UCSD-AML1 (cell line): ENCODE measurements at regions not wholly inside any gene's neighbourhood (a gene's known extent, or its start where the extent isn't known, plus 50 kb on each side); places are given as distances from the start of the nearest gene placed in this dataset.

Source experiments
- DNase-seq: peaks from one replicate; lab custom pipeline; 2025; ENCODE audit not compliant: unreplicated experiment; lab: John Stamatoyannopoulos, UW

DNA sequence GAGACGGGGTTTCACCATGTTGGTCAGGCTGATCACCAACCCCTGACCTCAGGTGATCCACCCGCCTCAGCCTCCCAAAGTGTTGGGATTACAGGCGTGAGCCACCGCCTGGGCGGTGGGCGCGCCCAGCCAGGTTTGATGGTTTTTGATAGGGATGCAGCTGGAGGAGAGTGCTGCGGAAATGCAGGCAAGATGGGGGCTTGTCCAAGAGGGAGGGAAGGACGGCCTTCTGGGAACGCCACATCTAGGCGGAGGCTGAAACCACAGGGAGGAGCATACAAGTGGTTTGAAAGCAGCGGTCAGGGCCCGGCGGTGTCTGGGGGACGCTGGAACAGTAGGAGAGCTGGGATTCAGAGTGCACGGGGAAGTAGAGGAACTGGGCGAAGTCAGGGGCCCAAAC lies 134.6 kb downstream of the VRK1 start:
- no peak for DNase-seq

DNA sequence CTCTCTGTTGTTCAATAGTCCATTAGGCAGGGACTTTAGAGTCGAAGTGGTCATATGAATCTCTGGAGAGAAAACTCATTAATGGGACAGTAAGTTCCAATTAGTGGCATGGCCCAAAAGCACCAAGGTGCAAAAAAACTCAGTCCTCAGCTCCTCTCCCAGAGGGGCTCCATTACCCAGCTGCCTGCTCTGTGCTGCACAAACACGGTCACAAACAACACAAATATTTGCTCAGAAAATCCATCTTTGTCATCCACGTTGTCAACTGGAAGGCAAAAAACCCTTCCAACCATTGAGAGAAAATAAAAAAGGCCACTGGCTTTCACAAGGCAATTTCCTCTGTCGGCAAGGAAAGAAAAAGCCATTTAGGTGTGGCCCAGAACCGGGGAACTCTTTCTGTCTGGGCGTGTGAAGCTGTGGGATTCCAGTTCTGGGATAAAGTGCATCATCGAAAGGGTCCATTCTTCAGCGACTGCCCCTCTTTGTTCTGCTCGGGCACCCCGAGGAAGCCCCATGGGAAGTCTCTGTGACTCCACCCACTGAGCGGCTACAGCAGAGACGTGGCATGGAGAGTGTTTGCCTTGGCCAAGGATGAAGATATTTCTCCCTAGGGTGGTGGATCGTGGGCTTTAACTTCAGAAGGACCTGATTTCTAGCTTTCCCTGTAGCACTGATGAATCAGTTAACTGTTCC lies 137.6 kb downstream of the VRK1 start:
- no peak for DNase-seq

DNA sequence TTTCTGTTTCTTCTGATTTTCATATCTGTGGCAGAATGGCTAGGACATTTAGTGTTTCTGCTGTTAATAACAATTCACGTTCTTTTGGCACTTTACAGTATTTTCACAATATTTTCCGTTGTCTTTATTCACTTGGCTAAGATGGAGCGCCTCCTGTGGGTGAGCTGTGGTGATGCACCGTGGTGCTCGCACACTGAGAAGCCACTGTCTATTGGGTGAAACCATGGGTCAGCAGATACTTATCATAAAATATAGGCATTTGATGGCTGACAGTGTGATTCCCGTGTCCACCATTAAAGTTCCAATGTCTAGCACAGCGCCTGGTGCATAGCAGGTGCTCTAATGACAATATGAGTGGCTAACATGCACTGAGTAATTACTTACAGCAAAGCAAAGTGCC lies 141.8 kb downstream of the VRK1 start:
- DNase-seq: peak; percentile 30

DNA sequence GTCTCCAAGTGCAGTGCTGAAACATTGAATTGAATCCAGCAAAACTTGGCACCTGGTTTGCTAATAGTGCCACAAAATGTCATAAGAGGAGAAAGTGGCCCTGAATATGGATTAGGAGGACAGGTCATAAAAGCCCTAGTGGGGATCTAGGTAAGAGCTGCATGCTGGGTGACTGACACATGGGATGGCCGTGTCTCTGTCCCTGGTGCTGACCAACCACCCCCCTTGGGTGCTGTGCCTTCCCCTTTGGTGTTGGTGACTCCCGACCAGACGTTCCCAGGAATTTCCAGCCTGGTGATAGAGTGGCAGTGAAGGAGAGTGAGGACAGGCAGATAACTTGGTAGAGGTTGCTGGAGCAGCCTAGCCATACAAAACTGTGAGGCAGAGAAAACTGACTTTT lies 142.8 kb downstream of the VRK1 start:
- no peak for DNase-seq

DNA sequence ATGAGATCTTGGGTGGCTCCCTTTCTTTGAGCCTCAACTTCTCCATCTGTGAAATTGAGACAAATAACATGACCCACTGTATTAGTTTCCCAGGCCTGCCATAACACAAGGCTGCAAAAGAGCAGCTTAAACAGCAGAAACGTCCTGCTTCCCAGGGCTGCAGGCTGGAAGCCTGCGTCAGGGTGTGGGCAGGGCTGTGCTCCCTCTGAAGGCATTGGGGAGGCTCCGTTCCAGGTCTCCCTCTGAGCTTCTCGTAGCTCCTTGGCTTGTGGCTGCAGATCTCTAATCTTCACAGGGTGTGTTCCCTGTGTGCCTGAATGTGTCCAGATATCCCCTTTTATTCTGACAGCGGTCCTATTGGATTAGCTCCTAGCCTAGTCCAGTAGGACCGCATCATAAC lies 147.1 kb downstream of the VRK1 start:
- no peak for DNase-seq

DNA sequence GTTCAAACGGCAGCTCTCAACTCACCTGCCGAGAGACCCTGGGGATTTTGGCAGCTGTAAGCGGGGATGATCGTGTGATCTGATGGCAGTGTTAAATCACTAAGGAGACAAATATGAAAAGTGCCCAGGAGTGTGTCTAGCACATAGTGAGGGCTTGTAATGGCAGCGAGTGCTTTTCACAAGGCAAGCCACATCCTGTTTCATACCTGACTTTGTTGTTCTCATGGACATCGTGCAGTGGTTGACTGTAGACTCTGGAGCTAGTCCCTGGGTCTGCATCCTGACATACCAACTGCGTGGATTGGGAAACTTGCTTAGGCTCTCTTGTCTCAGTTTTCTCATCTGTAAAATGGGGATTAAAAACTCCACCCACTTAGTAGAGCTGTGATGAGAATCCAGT lies 148.5 kb downstream of the VRK1 start:
- DNase-seq: no peak

DNA sequence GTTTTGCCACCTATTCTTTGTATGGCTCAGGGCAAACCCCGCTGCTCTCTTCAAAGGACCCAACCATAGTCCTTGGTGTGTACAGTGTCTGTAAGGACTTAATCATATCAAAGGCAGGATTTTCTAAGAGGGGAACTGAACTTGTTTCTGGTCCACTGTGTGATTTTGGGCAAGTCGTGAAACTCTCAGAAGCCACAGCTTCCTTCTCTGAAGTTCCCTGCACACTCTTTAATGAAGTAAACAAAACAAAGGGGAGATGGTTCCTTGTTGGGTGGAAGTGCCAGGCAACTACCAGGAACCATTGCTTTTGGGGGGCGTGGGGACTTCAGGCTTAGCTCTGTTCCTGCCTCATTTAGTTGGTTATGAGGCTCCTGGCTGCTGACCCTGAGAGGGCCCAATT lies 152.4 kb downstream of the VRK1 start:
- no peak for DNase-seq

DNA sequence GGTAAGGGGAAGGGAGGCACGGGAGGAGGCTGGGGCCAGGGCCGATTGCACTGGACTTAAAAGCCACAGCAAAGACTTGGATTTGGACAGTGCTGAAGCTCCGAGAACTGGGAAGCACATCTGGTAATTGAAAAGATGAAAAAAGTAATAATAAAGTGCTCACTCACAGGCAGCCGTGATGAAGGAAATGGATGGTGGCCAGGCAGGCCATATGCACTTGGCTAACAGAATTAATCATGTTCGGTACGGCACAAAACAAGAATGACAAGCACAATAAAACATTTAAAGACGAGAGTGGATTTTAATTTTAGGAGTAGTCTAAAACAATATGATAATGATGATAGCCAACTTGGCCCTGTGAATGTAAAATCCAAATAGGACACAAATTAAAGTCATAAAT lies 154.3 kb downstream of the VRK1 start:
- DNase-seq: no peak

DNA sequence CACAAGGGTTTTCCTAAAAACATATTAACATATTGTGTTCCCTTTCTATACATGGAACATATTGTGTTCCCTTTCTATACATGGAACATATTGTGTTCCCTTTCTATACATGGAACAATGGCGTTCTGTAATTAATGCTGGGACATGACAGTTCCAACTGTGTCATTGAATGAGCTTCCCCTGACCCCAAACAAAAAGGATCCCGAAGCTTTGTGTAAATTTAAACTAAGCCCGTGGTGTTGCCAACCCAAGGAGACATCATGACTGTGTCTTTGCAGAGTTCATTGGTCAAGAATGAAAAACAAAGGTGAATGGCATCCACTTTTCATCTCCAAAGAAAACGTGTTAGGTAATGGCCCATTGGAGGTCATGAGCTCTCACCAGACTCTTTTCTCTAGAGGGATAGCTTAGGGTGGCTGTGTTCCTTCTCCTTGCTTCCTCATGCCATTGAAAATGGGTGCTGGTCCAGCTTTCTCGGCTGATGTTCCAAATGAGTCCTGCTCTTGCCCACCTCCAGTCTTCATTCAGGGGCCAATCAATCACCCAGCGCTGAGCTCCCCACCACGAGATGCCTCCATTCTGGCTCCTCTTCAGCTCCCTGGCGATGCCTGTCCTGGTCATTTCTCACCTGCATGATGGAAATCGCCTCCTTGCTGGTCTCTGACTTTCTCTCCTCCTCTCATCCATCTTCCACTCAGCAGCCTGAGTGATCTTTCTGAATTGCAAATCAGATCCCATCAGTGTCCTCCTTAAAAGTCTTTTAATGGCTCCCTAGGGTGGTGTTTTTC lies 156.1 kb downstream of the VRK1 start:
- DNase-seq: no peak

DNA sequence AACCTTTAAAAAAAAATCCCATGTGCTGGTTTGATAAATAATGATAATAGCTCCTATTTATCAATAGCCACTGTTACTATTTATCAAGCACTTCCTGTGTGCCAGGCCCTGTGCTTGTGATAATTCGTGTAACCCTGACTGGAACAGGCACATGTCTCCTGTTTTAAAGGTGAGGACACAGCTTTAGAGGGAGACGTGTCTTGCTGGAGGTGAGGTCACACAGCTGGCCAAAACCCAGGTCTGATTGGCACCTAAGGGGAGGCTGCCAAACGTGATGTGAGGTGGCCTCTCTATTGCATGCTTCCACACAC lies 156.6 kb downstream of the VRK1 start:
- DNase-seq: no peak

DNA sequence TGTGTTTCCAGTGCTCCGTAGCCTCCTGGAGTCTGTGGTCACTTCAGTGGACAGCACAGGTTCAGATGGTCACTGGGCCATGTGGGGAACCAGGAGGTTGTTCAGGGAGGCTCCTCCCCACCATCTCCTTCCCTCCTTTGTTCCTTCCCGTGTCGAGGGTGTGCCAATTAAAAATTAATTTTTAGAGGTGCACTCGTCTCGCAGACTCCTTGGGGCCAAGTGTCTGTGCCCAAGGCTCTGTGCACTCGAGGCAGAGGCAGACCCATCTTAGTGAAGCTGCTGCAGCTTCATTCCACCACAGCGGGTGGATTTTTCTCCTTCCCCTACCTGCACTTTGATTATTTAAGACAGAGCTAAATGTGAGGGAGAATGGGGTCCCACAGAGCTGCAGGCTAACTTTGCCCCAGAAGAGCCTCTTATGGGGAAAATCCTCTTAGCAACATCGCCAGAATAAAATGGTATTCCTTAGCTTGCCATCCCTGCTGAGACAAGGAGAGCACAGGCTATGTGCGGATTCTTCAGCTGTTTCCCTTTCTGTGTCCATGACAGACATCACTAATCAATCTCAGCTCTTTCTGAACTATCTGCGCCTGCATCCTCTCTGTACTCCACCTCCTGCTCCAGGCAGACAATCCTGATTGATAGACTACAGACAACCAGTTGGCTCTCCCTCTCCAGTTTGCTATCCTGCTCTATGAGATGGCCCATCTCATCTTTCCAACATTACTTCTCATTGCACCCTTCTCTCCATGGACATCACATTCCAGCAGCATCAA lies 159.5 kb downstream of the VRK1 start:
- DNase-seq: no peak

DNA sequence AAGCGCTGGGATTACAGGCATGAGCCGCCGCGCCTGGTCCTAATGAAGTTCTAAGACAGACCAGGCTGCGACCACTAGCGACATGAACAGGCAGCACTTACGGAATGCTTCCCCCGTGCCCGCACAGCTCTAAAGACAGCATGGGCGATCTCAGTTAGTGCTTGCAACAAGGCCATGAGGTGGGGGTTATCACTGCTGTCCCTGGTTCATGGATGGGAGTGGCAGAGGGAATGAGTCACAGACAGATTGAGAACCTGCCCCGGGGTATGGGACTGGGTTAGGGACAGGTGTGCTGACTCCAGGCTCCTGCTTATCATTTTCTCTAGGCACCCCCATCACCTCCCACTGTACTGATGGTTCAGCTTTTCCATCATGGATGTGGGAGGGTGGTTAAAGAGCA lies 160.9 kb downstream of the VRK1 start:
- no peak for DNase-seq

DNA sequence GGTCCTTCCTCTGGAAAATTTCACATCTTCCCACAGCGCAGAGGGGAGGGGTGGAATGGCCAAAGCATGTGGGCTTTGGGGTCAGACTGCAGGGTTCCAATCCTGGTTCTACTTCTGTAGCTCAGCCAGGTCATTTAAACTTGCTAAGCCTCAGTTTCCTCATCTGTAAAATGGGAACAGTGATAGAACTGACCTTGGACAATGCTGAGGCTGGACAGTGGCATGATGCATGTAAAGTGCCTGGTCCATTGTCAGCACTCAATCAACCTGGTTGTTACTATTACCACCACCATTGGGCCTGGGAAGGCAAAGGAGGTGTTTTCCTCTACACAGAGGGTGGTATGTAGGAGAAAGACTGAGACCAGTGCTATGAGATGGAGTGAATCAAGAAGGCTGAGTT lies 162.8 kb downstream of the VRK1 start:
- DNase-seq: no peak

DNA sequence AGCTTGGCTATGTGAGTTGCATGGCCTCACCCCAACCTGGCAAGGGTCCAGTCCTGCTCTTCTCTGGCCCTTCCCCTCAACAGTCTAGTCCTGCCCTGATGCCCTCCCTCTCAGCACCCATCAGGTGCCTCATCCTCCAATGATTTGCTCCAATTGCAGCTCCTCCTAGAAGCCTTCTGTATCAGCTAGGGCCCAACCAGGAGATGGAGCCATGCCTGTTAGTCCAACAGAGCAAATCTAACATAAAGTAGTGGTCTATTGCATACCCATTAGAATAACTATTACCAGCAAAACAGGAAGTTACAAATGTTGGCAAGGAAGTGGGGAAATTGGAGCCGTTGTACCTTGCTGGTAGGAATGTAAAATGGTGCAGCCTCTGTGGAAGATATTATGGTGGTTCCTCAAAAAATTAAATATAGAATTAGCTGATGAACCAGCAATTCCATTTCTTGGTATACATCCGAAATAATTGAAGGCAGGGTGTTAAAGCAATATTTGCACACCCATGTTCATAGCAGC lies 163.5 kb downstream of the VRK1 start:
- DNase-seq: no peak

DNA sequence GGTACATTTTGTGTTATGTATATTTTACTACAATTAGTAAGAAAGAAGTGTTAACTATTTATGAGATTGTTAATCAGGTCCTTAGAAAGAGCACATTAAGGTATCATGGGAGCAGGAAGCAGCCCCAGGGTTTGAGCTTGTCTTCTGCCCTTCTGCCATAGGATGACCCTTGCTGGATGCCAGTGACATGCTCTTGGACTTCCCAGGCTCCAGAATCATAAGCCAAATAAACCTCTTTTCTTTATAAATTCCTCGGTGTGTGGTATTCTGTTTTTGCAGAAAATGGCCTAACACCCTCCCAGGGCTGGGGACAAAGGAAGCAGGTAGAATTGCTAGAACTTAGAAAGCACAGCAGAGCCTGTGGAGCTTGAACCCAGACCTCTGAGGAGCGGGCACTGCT lies 164.7 kb downstream of the VRK1 start:
- DNase-seq: no peak

DNA sequence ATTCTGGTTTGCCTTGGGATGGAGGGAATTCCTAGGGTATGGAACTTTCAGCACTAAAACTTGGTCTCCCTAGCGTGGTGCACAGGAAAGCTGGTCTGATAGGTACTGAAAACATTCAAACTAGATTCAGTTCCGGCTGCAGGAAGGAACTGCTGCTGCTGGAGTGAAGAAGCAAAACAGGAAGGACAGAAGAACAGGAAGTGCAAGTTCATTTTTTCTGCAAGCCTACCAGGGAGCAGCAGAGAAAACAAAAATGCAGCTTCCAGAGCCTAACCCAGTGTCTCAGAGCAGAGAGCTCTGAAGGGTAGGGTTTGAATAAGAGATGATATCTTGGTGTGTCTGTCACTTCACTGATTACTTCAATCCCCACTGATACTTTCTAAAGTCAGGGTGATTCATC lies 165.2 kb downstream of the VRK1 start:
- no peak for DNase-seq

DNA sequence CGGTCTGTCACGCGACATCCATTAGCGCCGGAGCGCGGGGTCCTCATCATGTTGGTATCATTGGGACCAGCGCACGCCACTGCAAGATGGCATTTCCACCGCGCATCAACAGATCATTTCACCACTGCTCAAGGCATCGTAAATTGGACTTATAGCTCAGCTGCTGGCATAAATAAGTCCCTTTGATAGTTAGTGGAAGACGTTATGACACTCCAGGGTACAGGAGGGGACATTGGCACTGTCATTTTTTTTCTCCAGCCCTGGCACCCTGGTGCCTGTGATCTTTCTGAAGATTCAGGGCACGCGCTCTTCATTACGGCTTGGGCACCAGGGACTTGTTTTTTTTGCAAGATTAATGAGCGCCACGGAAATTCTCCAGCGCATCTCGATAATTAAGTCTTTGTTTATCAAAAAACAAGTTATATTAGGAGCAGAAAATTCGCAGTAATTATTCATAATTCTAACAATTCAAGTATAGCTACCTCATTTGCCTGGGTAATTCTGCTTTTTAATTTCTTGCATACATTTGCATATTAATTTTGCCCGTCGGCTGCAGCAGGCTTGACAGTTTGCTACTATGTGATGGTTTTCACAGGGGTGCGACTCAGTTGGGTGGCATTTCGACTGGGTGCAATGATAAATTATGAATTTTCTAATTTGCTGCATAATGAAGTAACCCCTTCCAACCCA lies 167.7 kb downstream of the VRK1 start:
- no peak for DNase-seq

DNA sequence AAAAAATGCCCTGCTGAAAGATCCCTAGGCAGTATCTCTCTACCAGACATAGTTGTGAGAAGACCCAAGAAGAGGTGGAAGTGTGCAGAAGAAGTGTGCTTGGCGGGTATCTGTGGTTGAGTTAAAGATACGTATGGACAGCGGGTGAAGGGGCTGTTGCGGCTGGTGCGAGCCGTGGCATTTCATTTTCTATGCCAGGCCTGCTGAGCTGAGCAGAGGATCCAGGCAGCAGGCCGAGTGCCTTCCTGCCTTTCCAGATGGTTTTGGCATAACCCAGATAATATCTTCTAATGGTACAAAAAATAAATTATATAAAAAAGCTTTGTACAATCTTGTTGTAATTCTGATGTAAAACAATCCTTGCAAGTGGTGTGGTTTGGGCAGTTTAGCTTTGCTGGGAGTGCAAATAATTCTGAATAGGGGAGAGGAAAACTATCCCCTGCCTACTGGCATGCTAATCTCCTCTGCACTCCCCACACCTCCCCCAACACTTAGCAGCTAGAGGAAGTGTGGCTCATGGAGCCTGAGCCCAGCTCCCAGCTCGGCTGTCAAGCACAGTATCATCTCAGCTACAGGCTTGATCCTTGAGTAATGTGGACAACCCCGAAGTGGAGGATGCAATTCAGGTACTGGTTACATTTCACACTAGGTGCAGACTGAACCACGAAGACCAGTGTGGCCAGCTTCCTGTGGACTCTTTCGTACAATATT lies 168.9 kb downstream of the VRK1 start:
- peak; percentile 17 for DNase-seq

DNA sequence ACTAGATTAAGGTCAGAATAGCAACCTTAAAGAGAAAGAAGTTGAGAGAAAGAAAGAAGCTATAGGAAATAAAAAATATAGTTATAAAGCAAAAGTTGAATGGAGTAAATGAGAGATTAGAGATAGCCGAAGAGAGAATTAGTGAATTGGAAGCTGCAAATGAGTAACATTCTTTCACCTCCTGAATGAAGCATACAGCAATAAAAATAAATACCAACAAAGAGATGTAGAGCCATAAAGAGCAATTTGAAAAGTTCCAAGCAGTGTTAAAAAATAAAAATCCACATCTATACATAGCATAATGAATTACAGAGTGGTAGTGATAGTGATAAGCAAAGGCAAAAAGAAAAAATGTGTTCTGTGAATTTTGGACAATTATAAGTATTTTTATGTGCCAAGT lies 177.9 kb downstream of the VRK1 start:
- no peak for DNase-seq

DNA sequence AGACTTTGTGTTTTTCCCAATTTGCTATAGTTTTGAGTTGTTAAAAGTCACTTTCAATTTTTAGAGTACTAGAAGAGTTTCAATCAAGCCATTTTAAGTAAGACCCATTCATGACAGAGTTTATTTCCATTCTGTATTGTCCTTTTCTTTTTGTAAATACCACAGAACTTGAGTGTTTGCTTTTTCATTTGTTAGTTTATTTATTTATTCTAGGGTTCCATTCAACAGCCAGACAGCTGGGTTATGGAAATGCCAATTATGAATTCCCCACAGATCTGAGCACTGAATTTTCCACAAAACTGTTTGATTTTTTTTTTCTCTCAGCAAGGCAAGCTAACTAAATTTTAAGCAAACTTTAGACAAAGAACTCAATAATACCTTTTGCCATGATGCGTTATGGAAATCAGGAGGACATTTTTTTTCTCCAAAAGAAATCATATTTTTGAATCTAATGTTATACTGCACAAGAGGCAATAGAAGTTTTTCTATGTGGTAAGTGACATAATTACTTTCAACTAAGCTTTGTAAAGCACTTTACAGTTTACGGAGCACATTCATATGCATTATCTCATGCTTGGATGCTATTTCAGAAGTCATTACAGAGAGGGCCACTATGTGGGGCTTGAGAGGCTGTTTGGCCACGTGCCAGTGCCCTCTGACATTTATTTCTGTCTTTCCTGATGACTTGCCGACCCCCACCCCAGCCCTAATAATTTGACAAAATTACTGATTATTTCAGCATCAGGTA lies 181.5 kb downstream of the VRK1 start:
- DNase-seq: no peak
